ENCODE measurements at regions not wholly inside any gene's neighbourhood (a gene's known extent, or its start where the extent isn't known, plus 50 kb on each side); places are given as distances from the start of the nearest gene placed in this dataset.

DNA sequence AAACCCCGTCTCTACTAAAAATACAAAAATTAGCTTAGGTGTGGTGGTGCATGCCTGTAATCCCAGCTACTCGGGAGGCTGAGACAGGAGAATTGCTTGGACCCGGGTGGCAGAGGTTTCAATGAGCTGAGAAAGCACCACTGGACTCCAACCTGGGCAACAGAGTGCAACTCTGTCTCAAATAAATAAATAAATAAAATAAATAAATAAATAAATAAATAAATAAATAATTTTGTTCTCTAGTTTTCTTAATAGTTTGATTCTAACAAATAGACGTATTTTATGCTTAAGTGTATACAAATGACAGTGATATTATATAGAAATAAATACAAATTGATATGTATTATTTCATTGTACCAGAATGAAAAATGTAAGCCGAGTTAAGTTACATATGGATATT lies 339.9 kb upstream of the OLFM3 start:
- ChIA-PET POLR2A (no interaction called here), CTCF (interaction anchor here (0.6 kb wide), 1 partner anchor 22 kb away, joined by 3 read pairs; no protein-coding TSS in a partner anchor)
- H3K4me1 ChIP-seq (ENCODE audit: control insufficient read depth in 1 of 2, insufficient read depth in 2 of 2, low read depth in 1 of 2, low read length in 1 of 2): no peaks in the 10 kb centered on the region
- no peak for DNase-seq
- H3F3A ChIP-seq (replicated peaks; ENCODE audit: insufficient read depth): no peaks in the 10 kb centered on the region
- H3K9ac ChIP-seq: no peak overlapping the region
- TF ChIP-seq GABPA (IDR thresholded peaks at IDR 0.05; ENCODE audit: low read depth) (no peak), GATA2 (CRISPR knock-in tag; IDR thresholded peaks at IDR 0.05) (no peak), YY1 (IDR thresholded peaks at IDR 0.05; ENCODE audit: low read depth) (no peak), EP300 (IDR thresholded peaks at IDR 0.05; ENCODE audit: borderline replicate concordance in 1 of 2, low read depth in 1 of 2, low read length in 1 of 2) (no peak), TAF1 (IDR thresholded peaks at IDR 0.05; ENCODE audit: borderline replicate concordance, low read depth, low read length) (no peak), NRF1 (IDR thresholded peaks at IDR 0.05; ENCODE audit: low read depth, low read length) (no peak), MXI1 (IDR thresholded peaks at IDR 0.05; ENCODE audit: low read depth, low read length) (no peak), RFX5 (IDR thresholded peaks at IDR 0.05; ENCODE audit: low read length) (no peak), JUND (IDR thresholded peaks at IDR 0.05) (no peak), RCOR1 (IDR thresholded peaks at IDR 0.05; ENCODE audit: low read length) (no peak), ELF1 (IDR thresholded peaks at IDR 0.05) (no peak)
- TF ChIP-seq, protein P1, sequence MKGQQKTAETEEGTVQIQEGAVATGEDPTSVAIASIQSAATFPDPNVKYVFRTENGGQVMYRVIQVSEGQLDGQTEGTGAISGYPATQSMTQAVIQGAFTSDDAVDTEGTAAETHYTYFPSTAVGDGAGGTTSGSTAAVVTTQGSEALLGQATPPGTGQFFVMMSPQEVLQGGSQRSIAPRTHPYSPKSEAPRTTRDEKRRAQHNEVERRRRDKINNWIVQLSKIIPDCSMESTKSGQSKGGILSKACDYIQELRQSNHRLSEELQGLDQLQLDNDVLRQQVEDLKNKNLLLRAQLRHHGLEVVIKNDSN (IDR thresholded peaks at IDR 0.05; ENCODE audit: borderline replicate concordance, low read depth): no peak
- TF ChIP-seq, protein P2, sequence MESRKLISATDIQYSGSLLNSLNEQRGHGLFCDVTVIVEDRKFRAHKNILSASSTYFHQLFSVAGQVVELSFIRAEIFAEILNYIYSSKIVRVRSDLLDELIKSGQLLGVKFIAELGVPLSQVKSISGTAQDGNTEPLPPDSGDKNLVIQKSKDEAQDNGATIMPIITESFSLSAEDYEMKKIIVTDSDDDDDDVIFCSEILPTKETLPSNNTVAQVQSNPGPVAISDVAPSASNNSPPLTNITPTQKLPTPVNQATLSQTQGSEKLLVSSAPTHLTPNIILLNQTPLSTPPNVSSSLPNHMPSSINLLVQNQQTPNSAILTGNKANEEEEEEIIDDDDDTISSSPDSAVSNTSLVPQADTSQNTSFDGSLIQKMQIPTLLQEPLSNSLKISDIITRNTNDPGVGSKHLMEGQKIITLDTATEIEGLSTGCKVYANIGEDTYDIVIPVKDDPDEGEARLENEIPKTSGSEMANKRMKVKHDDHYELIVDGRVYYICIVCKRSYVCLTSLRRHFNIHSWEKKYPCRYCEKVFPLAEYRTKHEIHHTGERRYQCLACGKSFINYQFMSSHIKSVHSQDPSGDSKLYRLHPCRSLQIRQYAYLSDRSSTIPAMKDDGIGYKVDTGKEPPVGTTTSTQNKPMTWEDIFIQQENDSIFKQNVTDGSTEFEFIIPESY (IDR thresholded peaks at IDR 0.05; ENCODE audit: borderline replicate concordance, low read depth): no peak
- TF ChIP-seq, protein P3, sequence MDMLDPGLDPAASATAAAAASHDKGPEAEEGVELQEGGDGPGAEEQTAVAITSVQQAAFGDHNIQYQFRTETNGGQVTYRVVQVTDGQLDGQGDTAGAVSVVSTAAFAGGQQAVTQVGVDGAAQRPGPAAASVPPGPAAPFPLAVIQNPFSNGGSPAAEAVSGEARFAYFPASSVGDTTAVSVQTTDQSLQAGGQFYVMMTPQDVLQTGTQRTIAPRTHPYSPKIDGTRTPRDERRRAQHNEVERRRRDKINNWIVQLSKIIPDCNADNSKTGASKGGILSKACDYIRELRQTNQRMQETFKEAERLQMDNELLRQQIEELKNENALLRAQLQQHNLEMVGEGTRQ (IDR thresholded peaks at IDR 0.05; ENCODE audit: borderline replicate concordance, low read depth, low read length): no peak
- H3K9me3 ChIP-seq: no peaks in the 10 kb centered on the region
- H3K9me2 ChIP-seq: no peaks in the 10 kb centered on the region
- H3K27ac ChIP-seq (ENCODE audit: low read depth in 2 of 2, low read length in 1 of 2): no peak overlapping the region
- H3K79me2 ChIP-seq (ENCODE audit: insufficient read depth): no peaks in the 10 kb centered on the region
- H3K4me2 ChIP-seq: no peak overlapping the region
- no peak overlapping the region for H3K4me3 ChIP-seq (ENCODE audit: low read depth in 2 of 2, low read length in 1 of 2)
- WGBS (ENCODE audit: low lambda C conversion rate): 51% methylated on average over 5 of the region's 5 CpGs
- no peaks in the 10 kb centered on the region for H3K27me3 ChIP-seq (ENCODE audit: insufficient read depth)
- H4K20me1 ChIP-seq (ENCODE audit: insufficient read depth): no peaks in the 10 kb centered on the region
- H3K36me3 ChIP-seq (replicated peaks in 1 of 2; ENCODE audit: control insufficient read depth in 1 of 2, insufficient read depth in 2 of 2, low read length in 1 of 2): no peaks in the 10 kb centered on the region
- H2AFZ ChIP-seq (ENCODE audit: low read depth): no peak overlapping the region

DNA sequence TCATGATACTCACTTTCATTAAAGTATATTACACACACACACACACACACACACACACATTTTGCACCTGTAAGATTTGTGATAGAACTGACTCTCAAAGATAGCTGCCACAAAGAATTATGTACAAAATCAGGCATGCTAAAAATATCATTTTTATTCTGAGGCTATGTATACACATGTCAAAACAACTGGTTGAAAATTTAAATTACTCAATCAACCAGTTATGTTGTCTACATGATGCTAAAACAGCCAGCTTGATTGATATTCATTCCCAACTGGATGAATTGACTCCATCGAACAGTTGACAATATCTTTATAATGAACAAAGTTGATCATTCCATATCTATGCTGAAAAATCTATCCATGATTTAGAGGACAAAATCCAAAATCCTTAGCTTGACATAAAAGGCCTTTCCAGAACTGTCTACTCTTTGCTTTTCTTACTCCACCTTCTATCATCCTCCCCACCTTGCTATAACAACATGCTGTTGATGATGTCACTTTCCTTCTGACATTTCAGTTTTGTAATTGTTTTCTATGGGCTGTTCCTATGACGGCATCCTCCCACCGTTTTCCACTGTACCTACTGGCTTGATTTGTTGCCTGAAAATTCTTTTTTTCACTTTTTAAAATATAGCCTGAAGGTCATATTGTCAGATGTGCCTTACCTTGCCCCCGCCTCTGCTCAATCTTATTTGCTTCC lies 321.5 kb upstream of the OLFM3 start:
- 57% methylated on average over 4 of the region's 4 CpGs for WGBS (ENCODE audit: low lambda C conversion rate)
- TF ChIP-seq RFX5 (IDR thresholded peaks at IDR 0.05; ENCODE audit: low read length) (no peak), GATA2 (CRISPR knock-in tag; IDR thresholded peaks at IDR 0.05) (no peak), RCOR1 (IDR thresholded peaks at IDR 0.05; ENCODE audit: low read length) (no peak), SIN3A (IDR thresholded peaks at IDR 0.05; ENCODE audit: borderline replicate concordance, low read depth, low read length) (no peak), GABPA (IDR thresholded peaks at IDR 0.05; ENCODE audit: low read depth) (no peak), FOSL2 (IDR thresholded peaks at IDR 0.05; ENCODE audit: borderline replicate concordance, low read depth) (no peak), TEAD4 (IDR thresholded peaks at IDR 0.05; ENCODE audit: borderline replicate concordance, insufficient read depth) (no peak), TAF1 (IDR thresholded peaks at IDR 0.05; ENCODE audit: borderline replicate concordance, low read depth, low read length) (no peak)
- TF ChIP-seq, protein P1 (IDR thresholded peaks at IDR 0.05; ENCODE audit: borderline replicate concordance, low read depth): no peak
- TF ChIP-seq, protein P4, sequence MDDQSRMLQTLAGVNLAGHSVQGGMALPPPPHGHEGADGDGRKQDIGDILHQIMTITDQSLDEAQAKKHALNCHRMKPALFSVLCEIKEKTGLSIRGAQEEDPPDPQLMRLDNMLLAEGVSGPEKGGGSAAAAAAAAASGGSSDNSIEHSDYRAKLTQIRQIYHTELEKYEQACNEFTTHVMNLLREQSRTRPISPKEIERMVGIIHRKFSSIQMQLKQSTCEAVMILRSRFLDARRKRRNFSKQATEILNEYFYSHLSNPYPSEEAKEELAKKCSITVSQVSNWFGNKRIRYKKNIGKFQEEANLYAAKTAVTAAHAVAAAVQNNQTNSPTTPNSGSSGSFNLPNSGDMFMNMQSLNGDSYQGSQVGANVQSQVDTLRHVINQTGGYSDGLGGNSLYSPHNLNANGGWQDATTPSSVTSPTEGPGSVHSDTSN (IDR thresholded peaks at IDR 0.05): no peak
- TF ChIP-seq, protein P2 (IDR thresholded peaks at IDR 0.05; ENCODE audit: borderline replicate concordance, low read depth): no peak

More for the DNA sequence above, 321.5 kb upstream of the OLFM3 start:
- H3K9me3 ChIP-seq: no peaks in the 10 kb centered on the region
- no peak overlapping the region for H3K9ac ChIP-seq
- H3K36me3 ChIP-seq (replicated peaks in 1 of 2; ENCODE audit: control insufficient read depth in 1 of 2, insufficient read depth in 2 of 2, low read length in 1 of 2): no peaks in the 10 kb centered on the region
- no peaks in the 10 kb centered on the region for H3K79me2 ChIP-seq (ENCODE audit: insufficient read depth)
- no peaks in the 10 kb centered on the region for H4K20me1 ChIP-seq (ENCODE audit: insufficient read depth)
- H3K4me3 ChIP-seq (ENCODE audit: low read depth in 2 of 2, low read length in 1 of 2): no peak overlapping the region
- H3K27me3 ChIP-seq (ENCODE audit: insufficient read depth): no peaks in the 10 kb centered on the region
- H3F3A ChIP-seq (replicated peaks; ENCODE audit: insufficient read depth): no peaks in the 10 kb centered on the region
- DNase-seq: no peak
- no peak overlapping the region for H3K27ac ChIP-seq (ENCODE audit: low read depth in 2 of 2, low read length in 1 of 2)
- POLR2A ChIA-PET: no interaction called here
- no peaks in the 10 kb centered on the region for H3K4me1 ChIP-seq (ENCODE audit: control insufficient read depth in 1 of 2, insufficient read depth in 2 of 2, low read depth in 1 of 2, low read length in 1 of 2)
- H3K9me2 ChIP-seq: no peaks in the 10 kb centered on the region
- H2AFZ ChIP-seq (ENCODE audit: low read depth): no peak overlapping the region
- no peak overlapping the region for H3K4me2 ChIP-seq
- CTCF ChIA-PET: interaction anchor here (0.9 kb wide), 1 partner anchor 16 kb away, joined by 3 read pairs; no protein-coding TSS in a partner anchor
